ENCODE measurements at regions not wholly inside any gene's neighbourhood (a gene's known extent, or its start where the extent isn't known, plus 50 kb on each side); places are given as distances from the start of the nearest gene placed in this dataset.

GRCh38 chr16:59596693-59597092 is 862.6 kb upstream of the GOT2 start:
- TF ChIP-seq ZNF551 (CRISPR knock-in tag; IDR thresholded peaks at IDR 0.05): no peak
- no peak for TF ChIP-seq CTCF (IDR thresholded peaks at IDR 0.05 in 2 of 3, conservative IDR thresholded peaks at IDR 0.05 in 1 of 3; ENCODE audit: insufficient read depth in 2 of 3, low read depth in 1 of 3, low read length in 3 of 3)
- TF ChIP-seq ZHX1 (conservative IDR thresholded peaks at IDR 0.05; ENCODE audit: low read length): no peak
